ENCODE measurements at regions not wholly inside any gene's neighbourhood (a gene's known extent, or its start where the extent isn't known, plus 50 kb on each side); places are given as distances from the start of the nearest gene placed in this dataset.

GRCh38 chr11:10396771-10397170 lies 58.3 kb upstream of the AMPD3 start:
- intact Hi-C loops (cut with micrococcal nuclease; ENCODE audit: unreplicated experiment) (no loop called here), in situ Hi-C loops (cut with HindIII; ENCODE audit: low pct_unique_long_range_greater_than_20kb, low sequenced_read_pairs) (no loop called here)
- ATAC-seq (no peak), DNase-seq (ENCODE audit: low read depth, low spot score) (no peak)
- Histone ChIP-seq H3K4me1 (ENCODE audit: control insufficient read depth, insufficient read depth, low read length) (no peaks in the 10 kb centered on the region), H3K27ac (ENCODE audit: low read length) (no peak overlapping the region), H3K36me3 (ENCODE audit: control insufficient read depth, insufficient read depth, low read length) (no peaks in the 10 kb centered on the region), H3K4me3 (ENCODE audit: low read depth in 2 of 2, low read length in 2 of 2) (no peak overlapping the region), H3K9me3 (ENCODE audit: control insufficient read depth, insufficient read depth, low read depth, low read length) (no peaks in the 10 kb centered on the region), H3K27me3 (ENCODE audit: control insufficient read depth, insufficient read depth, low read length) (no peaks in the 10 kb centered on the region)
- ChIA-PET CTCF (interaction anchor here (0.6 kb wide), 1 partner anchor 632 kb away, joined by 3 read pairs; no protein-coding TSS in a partner anchor), POLR2A (no interaction called here)
- TF ChIP-seq POLR2AphosphoS5 (IDR thresholded peaks at IDR 0.05; ENCODE audit: low read depth, low read length) (no peak), SIN3A (IDR thresholded peaks at IDR 0.05; ENCODE audit: borderline replicate concordance, insufficient read depth, low read depth, low read length) (no peak), TCF7L2 (IDR thresholded peaks at IDR 0.05; ENCODE audit: low read depth, low read length) (no peak)
- TF ChIP-seq, protein P1, sequence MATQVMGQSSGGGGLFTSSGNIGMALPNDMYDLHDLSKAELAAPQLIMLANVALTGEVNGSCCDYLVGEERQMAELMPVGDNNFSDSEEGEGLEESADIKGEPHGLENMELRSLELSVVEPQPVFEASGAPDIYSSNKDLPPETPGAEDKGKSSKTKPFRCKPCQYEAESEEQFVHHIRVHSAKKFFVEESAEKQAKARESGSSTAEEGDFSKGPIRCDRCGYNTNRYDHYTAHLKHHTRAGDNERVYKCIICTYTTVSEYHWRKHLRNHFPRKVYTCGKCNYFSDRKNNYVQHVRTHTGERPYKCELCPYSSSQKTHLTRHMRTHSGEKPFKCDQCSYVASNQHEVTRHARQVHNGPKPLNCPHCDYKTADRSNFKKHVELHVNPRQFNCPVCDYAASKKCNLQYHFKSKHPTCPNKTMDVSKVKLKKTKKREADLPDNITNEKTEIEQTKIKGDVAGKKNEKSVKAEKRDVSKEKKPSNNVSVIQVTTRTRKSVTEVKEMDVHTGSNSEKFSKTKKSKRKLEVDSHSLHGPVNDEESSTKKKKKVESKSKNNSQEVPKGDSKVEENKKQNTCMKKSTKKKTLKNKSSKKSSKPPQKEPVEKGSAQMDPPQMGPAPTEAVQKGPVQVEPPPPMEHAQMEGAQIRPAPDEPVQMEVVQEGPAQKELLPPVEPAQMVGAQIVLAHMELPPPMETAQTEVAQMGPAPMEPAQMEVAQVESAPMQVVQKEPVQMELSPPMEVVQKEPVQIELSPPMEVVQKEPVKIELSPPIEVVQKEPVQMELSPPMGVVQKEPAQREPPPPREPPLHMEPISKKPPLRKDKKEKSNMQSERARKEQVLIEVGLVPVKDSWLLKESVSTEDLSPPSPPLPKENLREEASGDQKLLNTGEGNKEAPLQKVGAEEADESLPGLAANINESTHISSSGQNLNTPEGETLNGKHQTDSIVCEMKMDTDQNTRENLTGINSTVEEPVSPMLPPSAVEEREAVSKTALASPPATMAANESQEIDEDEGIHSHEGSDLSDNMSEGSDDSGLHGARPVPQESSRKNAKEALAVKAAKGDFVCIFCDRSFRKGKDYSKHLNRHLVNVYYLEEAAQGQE (IDR thresholded peaks at IDR 0.05; ENCODE audit: insufficient read depth in 1 of 2, low read depth in 2 of 2, low read length in 1 of 2), result no peak
- TF ChIP-seq, protein P2, sequence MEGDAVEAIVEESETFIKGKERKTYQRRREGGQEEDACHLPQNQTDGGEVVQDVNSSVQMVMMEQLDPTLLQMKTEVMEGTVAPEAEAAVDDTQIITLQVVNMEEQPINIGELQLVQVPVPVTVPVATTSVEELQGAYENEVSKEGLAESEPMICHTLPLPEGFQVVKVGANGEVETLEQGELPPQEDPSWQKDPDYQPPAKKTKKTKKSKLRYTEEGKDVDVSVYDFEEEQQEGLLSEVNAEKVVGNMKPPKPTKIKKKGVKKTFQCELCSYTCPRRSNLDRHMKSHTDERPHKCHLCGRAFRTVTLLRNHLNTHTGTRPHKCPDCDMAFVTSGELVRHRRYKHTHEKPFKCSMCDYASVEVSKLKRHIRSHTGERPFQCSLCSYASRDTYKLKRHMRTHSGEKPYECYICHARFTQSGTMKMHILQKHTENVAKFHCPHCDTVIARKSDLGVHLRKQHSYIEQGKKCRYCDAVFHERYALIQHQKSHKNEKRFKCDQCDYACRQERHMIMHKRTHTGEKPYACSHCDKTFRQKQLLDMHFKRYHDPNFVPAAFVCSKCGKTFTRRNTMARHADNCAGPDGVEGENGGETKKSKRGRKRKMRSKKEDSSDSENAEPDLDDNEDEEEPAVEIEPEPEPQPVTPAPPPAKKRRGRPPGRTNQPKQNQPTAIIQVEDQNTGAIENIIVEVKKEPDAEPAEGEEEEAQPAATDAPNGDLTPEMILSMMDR (IDR thresholded peaks at IDR 0.05), result no peak
- BruUV-seq (replicated peaks), result no TSS peak

GRCh38 chr11:10397226-10397987 lies 57.7 kb upstream of the AMPD3 start:
- Histone ChIP-seq H3K27ac (ENCODE audit: low read length) (no peak overlapping the region), H3K9me3 (ENCODE audit: control insufficient read depth, insufficient read depth, low read depth, low read length) (no peaks in the 10 kb centered on the region), H3K4me1 (ENCODE audit: control insufficient read depth, insufficient read depth, low read length) (no peaks in the 10 kb centered on the region), H3K4me3 (ENCODE audit: low read depth in 2 of 2, low read length in 2 of 2) (no peak overlapping the region), H3K27me3 (ENCODE audit: control insufficient read depth, insufficient read depth, low read length) (no peaks in the 10 kb centered on the region), H3K36me3 (ENCODE audit: control insufficient read depth, insufficient read depth, low read length) (no peaks in the 10 kb centered on the region)
- DNase-seq (ENCODE audit: low read depth, low spot score), result no peak
- BruUV-seq (replicated peaks), result no TSS peak
- ATAC-seq, result no peak
- POLR2A ChIA-PET, result no interaction called here
- TF ChIP-seq TCF7L2 (IDR thresholded peaks at IDR 0.05; ENCODE audit: low read depth, low read length) (no peak), POLR2AphosphoS5 (IDR thresholded peaks at IDR 0.05; ENCODE audit: low read depth, low read length) (no peak), SIN3A (IDR thresholded peaks at IDR 0.05; ENCODE audit: borderline replicate concordance, insufficient read depth, low read depth, low read length) (no peak)
- TF ChIP-seq, protein P2 (IDR thresholded peaks at IDR 0.05), result no peak
- TF ChIP-seq, protein P1 (IDR thresholded peaks at IDR 0.05; ENCODE audit: insufficient read depth in 1 of 2, low read depth in 2 of 2, low read length in 1 of 2), result no peak
- intact Hi-C loops (cut with micrococcal nuclease; ENCODE audit: unreplicated experiment), result no loop called here
- in situ Hi-C loops (cut with HindIII; ENCODE audit: low pct_unique_long_range_greater_than_20kb, low sequenced_read_pairs), result no loop called here
- CTCF ChIA-PET, result interaction anchor here (0.6 kb wide), 1 partner anchor 631 kb away, joined by 3 read pairs; no protein-coding TSS in a partner anchor
